AG09309 (cell line): ENCODE measurements at regions not wholly inside any gene's neighbourhood (a gene's known extent, or its start where the extent isn't known, plus 50 kb on each side); places are given as distances from the start of the nearest gene placed in this dataset.

ENCODE experiments used
- DNase-seq: peaks from one replicate; pipeline ENCODE4 v3.0.0-alpha.2; 2010; ENCODE audit warnings: low read depth
- H3K4me3 ChIP-seq: 2 replicates; pipeline ENCODE4 v1.5.1; 2011; ENCODE audit warnings: mild to moderate bottlenecking, low read depth, low read length, moderate library complexity; ENCODE audit not compliant: control insufficient read depth
- CTCF ChIP-seq: IDR thresholded peaks from 2 replicates; pipeline ENCODE4 v1.5.1; 2011; ENCODE audit warnings: mild to moderate bottlenecking, low read depth, low read length, inconsistent platforms; ENCODE audit not compliant: insufficient read depth, control insufficient read depth; ENCODE audit errors: missing control alignments

GRCh38 chr6:104019075-104019753 lies 840.5 kb downstream of the HACE1 start:
- no peak for TF ChIP-seq CTCF
- no peak overlapping the region for H3K4me3 ChIP-seq
- DNase-seq, result no peak

- no peak overlapping the region for H3K4me3 ChIP-seq
- TF ChIP-seq CTCF, result no peak
- no peak for DNase-seq
Measured at GRCh38 chr6:104017410-104018381, 842.0 kb downstream of the HACE1 start.

GRCh38 chr6:104014163-104014959 lies 845.4 kb downstream of the HACE1 start:
- H3K4me3 ChIP-seq, result no peak overlapping the region
- no peak for TF ChIP-seq CTCF
- no peak for DNase-seq

GRCh38 chr6:104013312-104013971 lies 846.3 kb downstream of the HACE1 start:
- no peak for DNase-seq
- H3K4me3 ChIP-seq, result no peak overlapping the region
- TF ChIP-seq CTCF, result no peak

GRCh38 chr6:104010897-104011296 lies 848.8 kb downstream of the HACE1 start:
- no peak for DNase-seq
- no peak overlapping the region for H3K4me3 ChIP-seq
- no peak for TF ChIP-seq CTCF
